Right forelimb (tissue), 1 donor: ENCODE measurements at regions not wholly inside any gene's neighbourhood (a gene's known extent, or its start where the extent isn't known, plus 50 kb on each side); places are given as distances from the start of the nearest gene placed in this dataset.
"Not testable (repeated sequence)": the region's sequence is repeated elsewhere in the genome, so short reads cannot be mapped to it uniquely, and the experiment has no call there.

Experiments used
- DNase-seq: peaks from one replicate; pipeline ENCODE4 v3.0.0-alpha.2; 2018

GRCh38 chr14:51447411-51447810, 204.3 kb upstream of the FRMD6 start:
- DNase-seq: no peak

- DNase-seq: no peak
Measured at GRCh38 chr14:51448831-51449670, 202.7 kb upstream of the FRMD6 start.

GRCh38 chr14:51449681-51450080, 202.0 kb upstream of the FRMD6 start:
- no peak for DNase-seq

- DNase-seq: no peak
Measured at GRCh38 chr14:51451561-51451960, 200.1 kb upstream of the FRMD6 start.

- no peak for DNase-seq
Measured at GRCh38 chr14:51453869-51454268, 197.8 kb upstream of the FRMD6 start.

GRCh38 chr14:51454351-51454750, 197.4 kb upstream of the FRMD6 start:
- no peak for DNase-seq

- DNase-seq: no peak
Measured at GRCh38 chr14:51455041-51455835, 196.5 kb upstream of the FRMD6 start.

GRCh38 chr14:51457843-51458562, 193.7 kb upstream of the FRMD6 start:
- no peak for DNase-seq

GRCh38 chr14:51458563-51458955, 193.2 kb upstream of the FRMD6 start:
- DNase-seq: no peak

- DNase-seq: no peak
Measured at GRCh38 chr14:51460011-51460410, 191.7 kb upstream of the FRMD6 start.

GRCh38 chr14:51462182-51462581, 189.5 kb upstream of the FRMD6 start:
- DNase-seq: no peak

GRCh38 chr14:51462706-51463105, 189.0 kb upstream of the FRMD6 start:
- DNase-seq: no peak

- DNase-seq: no peak
Measured at GRCh38 chr14:51463461-51463860, 188.2 kb upstream of the FRMD6 start.

- DNase-seq: no peak
Measured at GRCh38 chr14:51464411-51464810, 187.3 kb upstream of the FRMD6 start.

GRCh38 chr14:51465486-51465885, 186.2 kb upstream of the FRMD6 start:
- no peak for DNase-seq

GRCh38 chr14:51467392-51467791, 184.3 kb upstream of the FRMD6 start:
- not testable (repeated sequence) for DNase-seq

GRCh38 chr14:51468523-51468922, 183.2 kb upstream of the FRMD6 start:
- DNase-seq: no peak

- DNase-seq: no peak
Measured at GRCh38 chr14:51472881-51473280, 178.8 kb upstream of the FRMD6 start.

GRCh38 chr14:51473351-51473750, 178.4 kb upstream of the FRMD6 start:
- no peak for DNase-seq

- DNase-seq: no peak
Measured at GRCh38 chr14:51473808-51474565, 177.7 kb upstream of the FRMD6 start.

- no peak for DNase-seq
Measured at GRCh38 chr14:51474854-51475253, 176.9 kb upstream of the FRMD6 start.

- DNase-seq: no peak
Measured at GRCh38 chr14:51478175-51478621, 173.5 kb upstream of the FRMD6 start.
